ENCODE measurements at regions not wholly inside any gene's neighbourhood (a gene's known extent, or its start where the extent isn't known, plus 50 kb on each side); places are given as distances from the start of the nearest gene placed in this dataset.
A peak's percentile ranks its signal among the peaks of the same experiment; 100 is the strongest.

- POLR2A ChIA-PET = interaction anchor here (0.6 kb wide), 1 partner anchor 39 kb away, joined by 3 read pairs; no protein-coding TSS in a partner anchor
- H3K9me3 Mint-ChIP-seq (ENCODE audit: unreplicated experiment) = no peaks in the 10 kb centered on the region
- no peak overlapping the region for H3K4me3 Mint-ChIP-seq (ENCODE audit: unreplicated experiment)
- intact Hi-C loops (cut with micrococcal nuclease) = no loop called here
- CTCF ChIA-PET = no interaction called here
- H3K36me3 Mint-ChIP-seq (ENCODE audit: insufficient read depth, unreplicated experiment) = no peaks in the 10 kb centered on the region
- BruUV-seq (replicated peaks) = no TSS peak
- no peak overlapping the region for H3K27ac Mint-ChIP-seq (ENCODE audit: low read depth, unreplicated experiment)
- peaks cover 13% of the 10 kb centered on the region for H3K4me1 Mint-ChIP-seq (ENCODE audit: insufficient read depth, unreplicated experiment)
- TF ChIP-seq, protein P1, sequence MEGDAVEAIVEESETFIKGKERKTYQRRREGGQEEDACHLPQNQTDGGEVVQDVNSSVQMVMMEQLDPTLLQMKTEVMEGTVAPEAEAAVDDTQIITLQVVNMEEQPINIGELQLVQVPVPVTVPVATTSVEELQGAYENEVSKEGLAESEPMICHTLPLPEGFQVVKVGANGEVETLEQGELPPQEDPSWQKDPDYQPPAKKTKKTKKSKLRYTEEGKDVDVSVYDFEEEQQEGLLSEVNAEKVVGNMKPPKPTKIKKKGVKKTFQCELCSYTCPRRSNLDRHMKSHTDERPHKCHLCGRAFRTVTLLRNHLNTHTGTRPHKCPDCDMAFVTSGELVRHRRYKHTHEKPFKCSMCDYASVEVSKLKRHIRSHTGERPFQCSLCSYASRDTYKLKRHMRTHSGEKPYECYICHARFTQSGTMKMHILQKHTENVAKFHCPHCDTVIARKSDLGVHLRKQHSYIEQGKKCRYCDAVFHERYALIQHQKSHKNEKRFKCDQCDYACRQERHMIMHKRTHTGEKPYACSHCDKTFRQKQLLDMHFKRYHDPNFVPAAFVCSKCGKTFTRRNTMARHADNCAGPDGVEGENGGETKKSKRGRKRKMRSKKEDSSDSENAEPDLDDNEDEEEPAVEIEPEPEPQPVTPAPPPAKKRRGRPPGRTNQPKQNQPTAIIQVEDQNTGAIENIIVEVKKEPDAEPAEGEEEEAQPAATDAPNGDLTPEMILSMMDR (IDR thresholded peaks at IDR 0.05; ENCODE audit: unreplicated experiment) = no peak
- H3K27me3 Mint-ChIP-seq (ENCODE audit: insufficient read depth, unreplicated experiment) = no peaks in the 10 kb centered on the region
- DNase-seq (ENCODE audit: unreplicated experiment) = no peak
Observed at GRCh38 chr9:21615018-21615417, 132.9 kb upstream of the IFNE start.

DNA sequence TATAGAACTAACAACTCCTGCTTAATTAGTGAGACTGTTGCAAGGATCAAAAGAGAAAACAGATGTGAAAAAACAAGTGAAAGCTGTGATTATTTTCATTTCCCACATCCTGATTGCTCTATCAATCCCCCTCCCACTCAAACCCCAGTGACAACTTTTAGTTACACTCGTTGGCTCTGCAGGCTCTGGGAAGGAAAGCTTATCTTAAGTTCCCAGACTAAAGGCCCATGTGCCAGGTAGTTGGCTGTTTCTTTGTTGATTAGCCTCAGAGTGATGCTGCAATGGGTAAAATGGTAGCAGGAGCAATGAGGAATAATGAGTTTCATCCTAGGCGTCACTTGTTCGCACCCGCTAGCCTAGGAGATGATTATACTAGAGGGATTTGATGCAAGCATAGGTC lies 133.3 kb upstream of the IFNE start:
- intact Hi-C loops (cut with micrococcal nuclease) = no loop called here
- H3K9me3 Mint-ChIP-seq (ENCODE audit: unreplicated experiment) = no peaks in the 10 kb centered on the region
- ChIA-PET CTCF (interaction anchor here (0.6 to 0.7 kb wide), 2 partner anchors 222 to 543 kb away, joined by 3 read pairs; no protein-coding TSS in a partner anchor), POLR2A (no interaction called here)
- H3K27ac Mint-ChIP-seq (ENCODE audit: low read depth, unreplicated experiment) = no peak overlapping the region
- no peak overlapping the region for H3K4me3 Mint-ChIP-seq (ENCODE audit: unreplicated experiment)
- TF ChIP-seq, protein P1 (IDR thresholded peaks at IDR 0.05; ENCODE audit: unreplicated experiment) = no peak
- no TSS peak for BruUV-seq (replicated peaks)
- H3K36me3 Mint-ChIP-seq (ENCODE audit: insufficient read depth, unreplicated experiment) = no peaks in the 10 kb centered on the region
- H3K4me1 Mint-ChIP-seq (ENCODE audit: insufficient read depth, unreplicated experiment) = peaks cover 13% of the 10 kb centered on the region
- DNase-seq (ENCODE audit: unreplicated experiment) = no peak
- no peaks in the 10 kb centered on the region for H3K27me3 Mint-ChIP-seq (ENCODE audit: insufficient read depth, unreplicated experiment)

- CTCF ChIA-PET = interaction anchor here (0.7 kb wide), 1 partner anchor 543 kb away, joined by 3 read pairs; no protein-coding TSS in a partner anchor
- POLR2A ChIA-PET = interaction anchor here (0.7 kb wide), 1 partner anchor 49 kb away, joined by 3 read pairs; no protein-coding TSS in a partner anchor
- BruUV-seq (replicated peaks) = no TSS peak
Observed at GRCh38 chr9:21616082-21616778, 134.1 kb upstream of the IFNE start.

More at GRCh38 chr9:21616082-21616778, 134.1 kb upstream of the IFNE start:
- Mint-ChIP-seq H3K4me1 (ENCODE audit: insufficient read depth, unreplicated experiment) (peaks cover 13% of the 10 kb centered on the region), H3K27ac (ENCODE audit: low read depth, unreplicated experiment) (peak overlapping the region; percentile 95), H3K36me3 (ENCODE audit: insufficient read depth, unreplicated experiment) (no peaks in the 10 kb centered on the region), H3K9me3 (ENCODE audit: unreplicated experiment) (no peaks in the 10 kb centered on the region), H3K4me3 (ENCODE audit: unreplicated experiment) (peak overlapping the region; percentile 13), H3K27me3 (ENCODE audit: insufficient read depth, unreplicated experiment) (no peaks in the 10 kb centered on the region)
- TF ChIP-seq, protein P1 (IDR thresholded peaks at IDR 0.05; ENCODE audit: unreplicated experiment) = no peak
- DNase-seq (ENCODE audit: unreplicated experiment) = peak; percentile 56
- intact Hi-C loops (cut with micrococcal nuclease) = no loop called here
